ENCODE measurements at regions not wholly inside any gene's neighbourhood (a gene's known extent, or its start where the extent isn't known, plus 50 kb on each side); places are given as distances from the start of the nearest gene placed in this dataset.

DNA sequence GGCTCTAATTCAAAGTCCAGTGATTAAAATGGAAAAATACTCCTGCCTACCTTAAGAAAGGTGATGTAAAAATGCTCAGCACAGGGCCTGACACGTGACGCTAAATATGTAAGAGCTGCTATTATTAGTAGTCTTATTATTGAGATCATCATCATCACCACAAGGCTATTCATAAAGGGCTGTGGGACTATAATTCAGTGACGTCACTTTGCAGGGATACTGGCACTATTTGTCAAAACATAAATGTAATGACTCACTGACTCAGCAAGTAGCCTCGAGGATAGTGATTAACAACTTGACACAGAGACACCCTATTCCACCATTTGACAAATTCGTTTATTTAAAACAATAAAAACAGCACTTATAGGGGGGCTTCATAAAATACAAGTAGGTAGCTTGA lies 258.9 kb downstream of the SPANXN1 start:
- TF ChIP-seq MEIS2 (CRISPR knock-in tag; IDR thresholded peaks at IDR 0.05) (no peak), ZBTB40 (IDR thresholded peaks at IDR 0.05) (no peak), ZBTB40 (CRISPR knock-in tag; IDR thresholded peaks at IDR 0.05) (no peak), EZH2 (conservative IDR thresholded peaks at IDR 0.05; ENCODE audit: low read depth, low read length) (no peak), CTCF (CRISPR knock-in tag; IDR thresholded peaks at IDR 0.05) (no peak), CBFB (CRISPR knock-in tag; IDR thresholded peaks at IDR 0.05) (no peak), KDM1A (CRISPR knock-in tag; IDR thresholded peaks at IDR 0.05) (no peak), SP1 (IDR thresholded peaks at IDR 0.05) (no peak), SP1 (CRISPR knock-in tag; IDR thresholded peaks at IDR 0.05) (no peak)

All from HepG2 (cell line).